GM18498 (cell line): ENCODE measurements at regions not wholly inside any gene's neighbourhood (a gene's known extent, or its start where the extent isn't known, plus 50 kb on each side); places are given as distances from the start of the nearest gene placed in this dataset.
"Not testable (repeated sequence)": the region's sequence is repeated elsewhere in the genome, so short reads cannot be mapped to it uniquely, and the experiment has no call there.

Experiments
- ATAC-seq: cut with Tn5 transposase; IDR thresholded peaks from one replicate; pipeline ENCODE4 v1.9.1; 2021; ENCODE audit warnings: mild to moderate bottlenecking, moderate library complexity; ENCODE audit not compliant: unreplicated experiment

DNA sequence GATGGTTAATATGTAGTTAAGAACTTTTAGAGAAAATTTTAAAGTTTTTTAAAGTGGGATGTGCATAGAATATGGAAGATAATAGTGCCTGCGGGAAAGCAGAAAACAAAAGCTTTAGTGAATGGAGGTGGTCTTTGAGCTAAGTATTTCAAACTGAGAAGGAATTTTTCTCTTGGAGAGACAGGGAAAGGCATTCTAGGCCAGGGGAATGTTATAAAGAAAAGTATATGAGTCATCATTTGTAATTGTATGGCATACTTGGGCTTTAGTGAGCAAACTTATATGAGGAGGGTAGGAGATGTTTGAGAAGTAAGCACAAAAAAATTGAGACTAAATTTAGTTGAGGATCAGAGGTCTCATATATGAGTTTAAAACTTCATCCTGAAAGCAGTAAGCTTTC, 467.0 kb downstream of the PPARGC1A start:
- no peak for ATAC-seq

GRCh38 chr4:23413631-23414030, 476.2 kb downstream of the PPARGC1A start:
- ATAC-seq, result no peak

DNA sequence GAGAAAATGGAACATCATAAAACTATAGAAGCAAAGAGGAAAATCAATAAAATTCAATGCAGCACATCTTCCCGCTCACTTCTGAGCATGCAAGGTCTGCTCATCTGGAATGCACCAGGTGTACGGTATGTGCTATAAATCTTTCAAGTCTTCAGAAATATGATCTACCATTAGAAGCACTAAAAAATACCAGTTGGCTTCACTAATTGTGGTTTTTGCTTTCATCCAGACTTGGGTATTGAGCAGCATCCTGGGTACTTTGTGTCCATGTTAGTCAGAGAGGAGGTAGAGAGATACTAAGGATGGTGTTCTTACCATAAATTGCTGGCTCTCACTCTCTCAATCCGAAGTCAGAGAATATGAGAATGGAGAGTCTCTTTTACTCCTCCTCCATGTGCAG, 477.1 kb downstream of the PPARGC1A start:
- no peak for ATAC-seq

GRCh38 chr4:23408913-23409312, 480.9 kb downstream of the PPARGC1A start:
- not testable (repeated sequence) for ATAC-seq

GRCh38 chr4:23401572-23401971, 488.3 kb downstream of the PPARGC1A start:
- no peak for ATAC-seq

- no peak for ATAC-seq
Measured at GRCh38 chr4:23392860-23393458, 496.9 kb downstream of the PPARGC1A start.

- no peak for ATAC-seq
Measured at GRCh38 chr4:23390246-23390645, 499.6 kb downstream of the PPARGC1A start.

- ATAC-seq, result no peak
Measured at GRCh38 chr4:23388699-23389395, 501.0 kb downstream of the PPARGC1A start.

- no peak for ATAC-seq
Measured at GRCh38 chr4:23388255-23388654, 501.6 kb downstream of the PPARGC1A start.

DNA sequence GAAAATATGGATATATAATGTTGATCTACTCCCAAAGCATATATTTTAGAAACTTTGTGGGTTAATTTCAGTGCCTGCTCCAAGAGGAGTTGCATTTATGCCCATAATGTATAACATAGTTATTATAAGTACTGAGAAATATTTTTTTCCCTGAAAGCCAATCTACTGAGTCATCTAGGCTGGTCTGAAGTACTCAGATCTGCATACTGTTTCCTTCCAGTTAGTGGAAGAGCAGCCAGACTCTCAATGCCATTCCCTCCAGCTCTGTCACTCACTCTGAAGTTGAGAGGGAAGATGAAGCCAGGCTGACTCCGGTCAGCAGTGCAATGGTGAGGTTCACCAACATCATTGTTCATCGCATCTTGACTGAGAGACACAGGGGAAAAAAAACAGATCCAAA, 505.1 kb downstream of the PPARGC1A start:
- no peak for ATAC-seq

DNA sequence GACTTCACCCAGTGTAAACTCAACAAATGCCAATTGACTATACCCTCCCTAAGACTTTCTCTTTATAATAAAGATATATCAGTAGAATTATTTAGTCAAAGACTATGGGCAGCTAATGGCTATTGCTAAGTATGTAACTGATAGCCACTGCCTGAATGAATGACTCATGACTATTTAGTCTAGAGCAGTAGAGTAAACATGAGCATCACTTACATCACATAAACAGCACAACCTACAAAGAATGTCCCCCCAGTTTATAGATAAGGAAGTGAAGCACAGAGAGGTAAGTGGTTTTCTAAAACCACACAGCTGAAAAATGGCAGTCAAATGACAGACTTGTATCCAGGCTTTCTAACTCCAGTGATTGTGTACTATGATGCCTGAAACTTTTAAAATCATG, 507.0 kb downstream of the PPARGC1A start:
- ATAC-seq, result no peak

DNA sequence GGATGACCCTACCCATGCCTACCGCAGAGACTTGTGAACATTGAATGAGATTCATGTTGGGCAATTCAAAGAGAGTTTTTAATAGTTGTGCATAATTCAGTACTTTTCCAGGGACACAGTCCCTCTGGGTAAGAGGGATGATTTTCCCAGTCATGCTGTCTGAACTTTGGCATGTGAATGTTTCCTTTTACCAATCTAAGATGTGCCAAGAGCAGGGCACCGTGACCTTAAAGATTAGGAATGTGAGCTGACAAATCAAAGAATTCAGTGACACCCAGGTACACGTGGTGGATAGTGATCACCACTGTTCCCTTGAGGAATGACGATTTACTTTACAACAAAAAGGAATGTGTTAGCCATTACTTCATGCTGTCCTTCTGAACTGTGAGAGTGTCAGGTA, 515.6 kb downstream of the PPARGC1A start:
- ATAC-seq, result no peak

DNA sequence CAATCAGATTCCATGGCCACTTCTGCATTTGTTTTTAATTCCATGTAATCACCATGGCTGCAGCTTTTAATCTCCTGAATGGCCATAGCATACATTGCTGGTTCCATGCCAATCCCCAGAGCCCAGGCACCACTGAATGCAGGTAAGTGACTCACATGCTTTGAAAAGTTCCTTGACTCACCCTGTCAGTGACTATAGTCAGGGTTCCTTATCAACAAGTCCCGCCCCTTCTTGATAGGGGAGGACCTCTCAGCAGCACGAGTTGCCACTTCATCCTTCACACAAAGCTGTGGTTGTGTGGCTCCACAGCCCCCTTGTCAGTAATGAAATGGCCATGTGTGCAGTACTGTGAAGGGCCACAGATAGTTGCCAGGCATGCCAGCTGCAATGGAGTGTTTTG, 516.6 kb downstream of the PPARGC1A start:
- no peak for ATAC-seq

DNA sequence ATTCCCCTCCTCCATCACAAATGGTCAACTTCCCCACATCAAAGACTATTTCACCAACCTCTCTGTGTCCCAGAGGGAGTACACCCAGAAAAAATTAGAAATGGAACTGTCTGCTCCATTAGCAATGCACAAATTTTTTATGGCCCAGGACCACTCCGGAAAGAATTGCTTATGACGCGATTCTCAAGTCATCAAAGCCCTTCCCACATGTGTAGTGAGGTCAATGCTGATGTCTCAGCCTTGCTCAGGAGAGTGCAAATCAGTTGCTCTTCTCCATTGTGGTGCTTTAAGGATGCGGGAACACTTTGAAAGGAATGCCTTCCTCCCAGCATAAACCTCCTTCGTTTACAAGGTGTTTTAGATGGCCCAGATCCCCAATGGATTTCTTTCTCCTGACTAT, 518.3 kb downstream of the PPARGC1A start:
- ATAC-seq, result no peak

DNA sequence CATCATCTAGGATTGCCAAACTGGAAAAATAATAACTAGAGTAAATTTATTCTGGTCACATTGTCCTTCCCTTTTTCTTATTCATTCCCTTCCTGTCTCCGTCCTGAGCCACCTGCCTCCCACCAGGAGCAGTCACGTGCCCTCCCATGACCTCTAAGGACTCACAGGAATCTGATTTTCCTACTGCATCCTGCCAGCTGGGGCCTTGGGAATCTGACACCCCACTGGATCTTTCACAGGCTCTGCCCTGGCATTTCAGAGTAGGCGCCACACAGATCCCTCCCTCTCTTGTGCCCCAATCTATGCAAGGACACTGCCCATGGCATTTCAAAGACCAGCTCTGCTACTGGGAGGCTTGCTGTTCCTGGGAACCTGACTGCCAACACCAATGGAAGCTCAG, 520.5 kb downstream of the PPARGC1A start:
- no peak for ATAC-seq

DNA sequence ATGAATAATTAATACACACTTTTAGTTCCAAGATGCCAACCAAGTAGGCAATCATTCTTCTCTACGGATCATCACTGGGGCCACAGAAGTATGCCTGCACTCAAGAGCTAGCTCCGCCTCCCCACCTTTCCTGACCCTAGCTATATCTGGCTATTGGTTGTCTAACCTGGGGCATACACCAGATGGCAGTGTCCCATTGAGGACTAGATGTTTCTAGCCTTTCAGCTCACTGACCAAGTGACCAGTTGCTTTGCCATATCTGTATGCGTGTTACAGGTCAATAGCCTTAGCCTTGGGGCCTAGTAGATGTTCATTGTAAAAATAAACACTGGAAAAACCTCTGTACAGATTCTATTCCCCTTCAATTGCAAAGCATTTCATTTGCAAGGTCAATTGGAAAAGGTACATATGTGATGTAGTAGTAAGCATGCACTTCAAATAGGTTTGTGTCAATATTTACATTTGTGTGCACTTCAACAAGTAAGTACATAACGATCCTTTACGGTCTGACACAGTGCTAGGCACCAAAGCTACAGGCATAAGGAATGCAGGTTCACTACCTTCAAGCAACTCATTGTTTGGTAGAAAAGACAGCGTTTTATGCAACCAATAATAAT, 521.7 kb downstream of the PPARGC1A start:
- no peak for ATAC-seq

- ATAC-seq, result no peak
Measured at GRCh38 chr4:23366557-23366906, 523.3 kb downstream of the PPARGC1A start.

- no peak for ATAC-seq
Measured at GRCh38 chr4:23365871-23366556, 523.8 kb downstream of the PPARGC1A start.

DNA sequence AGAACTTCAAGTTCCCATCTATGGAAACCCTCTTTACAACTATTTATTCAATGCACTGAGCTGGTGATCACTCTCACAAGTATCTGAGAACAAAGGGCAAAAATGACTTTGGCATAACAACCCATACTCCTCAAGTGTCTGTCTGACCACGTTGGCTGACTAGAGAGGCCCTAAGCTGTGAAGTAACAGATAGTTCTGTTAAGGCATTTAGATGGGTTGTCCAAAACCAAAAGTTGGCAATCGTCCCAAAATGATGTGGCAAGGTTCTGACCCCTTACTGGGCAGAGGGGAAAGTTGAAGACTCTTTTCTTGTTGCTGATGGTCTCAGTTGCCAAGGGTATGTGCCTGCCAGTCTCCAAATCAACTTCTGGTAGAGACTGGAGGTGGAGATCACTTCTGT, 524.8 kb downstream of the PPARGC1A start:
- ATAC-seq, result no peak

DNA sequence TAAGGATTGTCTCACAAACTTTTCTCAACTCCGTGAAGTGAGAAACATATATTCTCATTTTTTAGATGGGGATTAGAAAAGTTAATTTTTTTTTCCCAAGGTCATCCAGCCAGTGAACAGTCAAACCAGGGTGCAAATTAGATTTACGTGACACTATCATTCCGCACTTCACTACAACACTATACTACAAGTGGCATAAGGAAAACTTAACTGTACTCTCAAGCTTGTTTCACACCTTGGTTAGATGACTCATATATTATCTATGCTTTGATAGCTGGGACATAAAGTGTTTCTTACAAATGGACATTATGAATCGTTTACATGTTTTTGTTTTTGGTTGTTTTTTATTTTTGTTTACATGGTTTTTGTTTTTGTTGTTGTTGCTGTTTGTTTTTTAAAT, 525.7 kb downstream of the PPARGC1A start:
- ATAC-seq, result no peak

DNA sequence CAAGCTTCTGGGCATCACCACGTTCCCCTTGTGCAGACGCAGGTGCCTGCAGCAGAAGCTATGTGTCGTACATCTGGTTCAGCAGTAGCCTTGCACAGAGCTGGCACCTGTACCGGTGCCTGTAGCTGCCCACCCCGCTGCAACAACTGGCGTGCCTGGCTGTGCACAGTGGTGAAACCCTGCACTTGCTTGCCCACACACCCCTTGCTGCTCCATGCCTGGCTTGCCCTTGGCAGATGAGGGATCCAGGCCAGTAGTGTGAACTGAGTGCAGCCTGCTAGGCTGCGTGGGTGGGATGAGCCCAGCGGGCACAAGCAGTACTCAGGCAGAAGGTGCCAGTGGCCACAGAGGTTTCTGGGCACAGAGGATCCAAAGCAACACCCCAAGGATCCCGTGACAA, 528.4 kb downstream of the PPARGC1A start:
- no peak for ATAC-seq

- no peak for ATAC-seq
Measured at GRCh38 chr4:23360718-23361117, 529.1 kb downstream of the PPARGC1A start.
